Gastroesophageal sphincter (tissue), 3 donors: ENCODE measurements at regions not wholly inside any gene's neighbourhood (a gene's known extent, or its start where the extent isn't known, plus 50 kb on each side); places are given as distances from the start of the nearest gene placed in this dataset.

Experiments
- EP300 ChIP-seq: sonication (generic); formaldehyde crosslinking; IDR thresholded peaks from one replicate; pipeline ENCODE4 v1.6.1; 2017; ENCODE audit warnings: antibody characterized with exemption, mild to moderate bottlenecking
- POLR2A ChIP-seq, 2 donors: fragments of 450-650 bp; IDR thresholded peaks; one replicate each; pipeline ENCODE4 v1.6.1; 2017; ENCODE audit warnings: antibody characterized with exemption in 2 of 2, mild to moderate bottlenecking in 2 of 2, moderate library complexity in 1 of 2
- TF ChIP-seq, protein P1 (sequence below), 4 experiments: fragments of 200-600 bp in 2 of 4; fragments of 450-650 bp in 2 of 4; sonication (generic) in 1 of 4; IDR thresholded peaks; one replicate each; pipeline ENCODE4 v1.5.1; 2017 to 2019; ENCODE audit warnings: antibody characterized with exemption in 4 of 4, mild to moderate bottlenecking in 2 of 4, moderate library complexity in 2 of 4

DNA sequence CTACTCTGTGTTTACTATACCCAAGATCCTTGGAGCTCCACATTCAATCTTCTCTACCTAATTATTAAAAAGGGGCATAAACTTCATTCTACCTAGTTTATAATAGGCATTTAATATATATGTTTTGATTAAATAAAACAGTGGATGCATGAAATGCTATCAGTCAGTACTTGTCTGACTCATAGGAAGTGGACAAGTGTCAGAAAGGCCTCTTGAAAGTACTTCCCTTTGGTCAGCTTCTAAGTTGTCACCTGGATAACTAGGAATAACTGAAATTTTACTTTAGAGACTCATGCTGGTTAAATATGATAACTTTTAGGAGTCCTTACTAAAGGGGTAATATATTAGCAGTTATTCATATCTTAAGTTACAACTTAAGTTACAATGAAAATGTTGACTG is 329.8 kb downstream of the KLF5 start:
- TF ChIP-seq, protein P1, sequence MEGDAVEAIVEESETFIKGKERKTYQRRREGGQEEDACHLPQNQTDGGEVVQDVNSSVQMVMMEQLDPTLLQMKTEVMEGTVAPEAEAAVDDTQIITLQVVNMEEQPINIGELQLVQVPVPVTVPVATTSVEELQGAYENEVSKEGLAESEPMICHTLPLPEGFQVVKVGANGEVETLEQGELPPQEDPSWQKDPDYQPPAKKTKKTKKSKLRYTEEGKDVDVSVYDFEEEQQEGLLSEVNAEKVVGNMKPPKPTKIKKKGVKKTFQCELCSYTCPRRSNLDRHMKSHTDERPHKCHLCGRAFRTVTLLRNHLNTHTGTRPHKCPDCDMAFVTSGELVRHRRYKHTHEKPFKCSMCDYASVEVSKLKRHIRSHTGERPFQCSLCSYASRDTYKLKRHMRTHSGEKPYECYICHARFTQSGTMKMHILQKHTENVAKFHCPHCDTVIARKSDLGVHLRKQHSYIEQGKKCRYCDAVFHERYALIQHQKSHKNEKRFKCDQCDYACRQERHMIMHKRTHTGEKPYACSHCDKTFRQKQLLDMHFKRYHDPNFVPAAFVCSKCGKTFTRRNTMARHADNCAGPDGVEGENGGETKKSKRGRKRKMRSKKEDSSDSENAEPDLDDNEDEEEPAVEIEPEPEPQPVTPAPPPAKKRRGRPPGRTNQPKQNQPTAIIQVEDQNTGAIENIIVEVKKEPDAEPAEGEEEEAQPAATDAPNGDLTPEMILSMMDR (IDR thresholded peaks at IDR 0.05): no peak
- TF ChIP-seq POLR2A (IDR thresholded peaks at IDR 0.05): no peak
- TF ChIP-seq EP300: no peak
